GM23338 (cell line): ENCODE measurements at regions not wholly inside any gene's neighbourhood (a gene's known extent, or its start where the extent isn't known, plus 50 kb on each side); places are given as distances from the start of the nearest gene placed in this dataset.

Experiments
- ATAC-seq: fragments of 200-7000 bp; cut with Tn5 transposase; 3 replicates; pipeline ENCODE4 v1.9.1; 2020
- DNase-seq: peaks from one replicate; pipeline ENCODE4 v3.0.0-alpha.2; 2015; ENCODE audit warnings: low spot score
- H2AFZ ChIP-seq: fragments of 200-600 bp; sonication (generic); 2 replicates; pipeline ENCODE4 v1.8.0; 2016; ENCODE audit warnings: antibody characterized with exemption, mild to moderate bottlenecking, moderate library complexity
- H3F3A ChIP-seq: fragments of 200-600 bp; sonication (generic); replicated peaks from 2 replicates; pipeline ENCODE4 v1.8.0; 2017; ENCODE audit warnings: antibody characterized with exemption, mixed run types, low read depth
- H3K27ac ChIP-seq: fragments of 200-600 bp; sonication (generic); 2 replicates; pipeline ENCODE4 v1.6.1; 2016; ENCODE audit warnings: low read depth
- H3K27me3 ChIP-seq: fragments of 200-600 bp; sonication (generic); 2 replicates; pipeline ENCODE4 v1.8.0; 2016; ENCODE audit warnings: mild to moderate bottlenecking, mixed run types, moderate library complexity; ENCODE audit not compliant: insufficient read depth
- H3K36me3 ChIP-seq: fragments of 200-600 bp; sonication (generic); 2 replicates; pipeline ENCODE4 v1.8.0; 2016; ENCODE audit warnings: mild to moderate bottlenecking; ENCODE audit not compliant: insufficient read depth
- H3K4me1 ChIP-seq: fragments of 200-600 bp; sonication (generic); 2 replicates; pipeline ENCODE4 v1.8.0; 2016; ENCODE audit warnings: mild to moderate bottlenecking, moderate library complexity; ENCODE audit not compliant: insufficient read depth
- H3K4me2 ChIP-seq: fragments of 200-600 bp; sonication (generic); 2 replicates; pipeline ENCODE4 v1.7.1; 2017; ENCODE audit warnings: mixed run types
- H3K4me3 ChIP-seq: fragments of 200-600 bp; sonication (generic); 2 replicates; pipeline ENCODE4 v1.6.1; 2016; ENCODE audit warnings: mixed run types
- H3K79me2 ChIP-seq: fragments of 200-600 bp; sonication (generic); replicated peaks from 2 replicates; pipeline ENCODE4 v1.8.0; 2017; ENCODE audit warnings: mild to moderate bottlenecking; ENCODE audit not compliant: insufficient read depth
- H3K9me2 ChIP-seq: fragments of 200-600 bp; sonication (generic); 2 replicates; pipeline ENCODE4 v1.8.0; 2017; ENCODE audit not compliant: insufficient read depth
- H4K20me1 ChIP-seq: fragments of 200-600 bp; sonication (generic); replicated peaks from 2 replicates; pipeline ENCODE4 v1.8.0; 2017; ENCODE audit warnings: mild to moderate bottlenecking; ENCODE audit not compliant: insufficient read depth
- H3K27ac Mint-ChIP-seq: 2 replicates; pipeline ENCODE4 v1.8.0; 2020; ENCODE audit warnings: inconsistent platforms, mild to moderate bottlenecking, moderate library complexity, mixed read lengths
- H3K27me3 Mint-ChIP-seq: 3 replicates; pipeline ENCODE4 v1.8.0; 2022; ENCODE audit warnings: low read depth, mild to moderate bottlenecking, moderate library complexity, mixed read lengths, inconsistent platforms; ENCODE audit not compliant: insufficient read depth, poor library complexity
- H3K36me3 Mint-ChIP-seq: 3 replicates; pipeline ENCODE4 v1.8.0; 2021; ENCODE audit warnings: low read depth, mild to moderate bottlenecking, inconsistent platforms, moderate library complexity, mixed read lengths
- H3K4me1 Mint-ChIP-seq: 3 replicates; pipeline ENCODE4 v1.8.0; 2020; ENCODE audit warnings: mild to moderate bottlenecking, inconsistent platforms, mixed read lengths
- H3K4me3 Mint-ChIP-seq: 3 replicates; pipeline ENCODE4 v1.8.0; 2021; ENCODE audit warnings: moderate library complexity, mild to moderate bottlenecking, inconsistent platforms, mixed read lengths
- H3K9me3 Mint-ChIP-seq: 3 replicates; pipeline ENCODE4 v1.8.0; 2020; ENCODE audit warnings: moderate library complexity, mild to moderate bottlenecking, inconsistent platforms, mixed read lengths
- CREB1 ChIP-seq: fragments of 250-450 bp; sonication (Bioruptor Pico); IDR thresholded peaks from 2 replicates; pipeline ENCODE4 v1.5.0; 2020; ENCODE audit warnings: low read depth, mild to moderate bottlenecking, moderate library complexity
- EZH2 ChIP-seq: fragments of 200-600 bp; sonication (generic); IDR thresholded peaks from one replicate; pipeline ENCODE4 v1.8.0; 2017; ENCODE audit warnings: antibody characterized with exemption, mild to moderate bottlenecking, low read depth; ENCODE audit not compliant: unreplicated experiment
- EZH2phosphoT487 ChIP-seq: fragments of 200-600 bp; sonication (generic); IDR thresholded peaks from one replicate; pipeline ENCODE4 v1.8.1; 2018; ENCODE audit warnings: antibody characterized with exemption; ENCODE audit not compliant: unreplicated experiment
- JUNB ChIP-seq: IDR thresholded peaks from one replicate; pipeline ENCODE4 v1.6.1; 2016; ENCODE audit warnings: antibody characterized with exemption; ENCODE audit not compliant: unreplicated experiment
- NANOG ChIP-seq: IDR thresholded peaks from 2 replicates; pipeline ENCODE4 v1.6.1; 2016; ENCODE audit warnings: antibody characterized with exemption, borderline replicate concordance
- POLR2AphosphoS5 ChIP-seq: IDR thresholded peaks from 2 replicates; pipeline ENCODE4 v1.6.1; 2016; ENCODE audit warnings: antibody characterized with exemption, low read depth
- REST ChIP-seq: IDR thresholded peaks from one replicate; pipeline ENCODE4 v1.6.1; 2018; ENCODE audit warnings: antibody characterized with exemption; ENCODE audit not compliant: unreplicated experiment
- STAT1 ChIP-seq: IDR thresholded peaks from one replicate; pipeline ENCODE4 v1.6.1; 2016; ENCODE audit warnings: antibody characterized with exemption; ENCODE audit not compliant: unreplicated experiment
- ZNF114 ChIP-seq: fragments of 250-450 bp; sonication (Bioruptor Pico); IDR thresholded peaks from 2 replicates; pipeline ENCODE4 v1.5.0; 2020; ENCODE audit warnings: mild to moderate bottlenecking, moderate library complexity
- ZNF331 ChIP-seq: fragments of 250-450 bp; sonication (Bioruptor Pico); IDR thresholded peaks from 2 replicates; pipeline ENCODE4 v1.5.0; 2020; ENCODE audit warnings: low read depth, mild to moderate bottlenecking, moderate library complexity
- ZNF462 ChIP-seq: fragments of 250-450 bp; sonication (Bioruptor Pico); IDR thresholded peaks from 2 replicates; pipeline ENCODE4 v1.5.0; 2020; ENCODE audit warnings: mild to moderate bottlenecking, moderate library complexity
- TF ChIP-seq, protein P1 (sequence below): IDR thresholded peaks from 2 replicates; pipeline ENCODE4 v1.6.1; 2016; ENCODE audit warnings: antibody characterized with exemption
- TF ChIP-seq, protein P2 (sequence below), 2 experiments: fragments of 200-600 bp in 1 of 2; sonication (generic) in 1 of 2; conservative IDR thresholded peaks; 2 replicates each; pipeline versions ENCODE4 v1.5.1 to v1.6.1; 2016 to 2017; ENCODE audit warnings: antibody characterized with exemption in 2 of 2, low read depth in 2 of 2, mild to moderate bottlenecking in 2 of 2, moderate library complexity in 1 of 2

GRCh38 chr10:23540401-23541030 lies 101.6 kb downstream of the OTUD1 start:
- Histone ChIP-seq H3K27me3 (no peaks in the 10 kb centered on the region), H4K20me1 (no peaks in the 10 kb centered on the region), H3K4me2 (no peak overlapping the region), H2AFZ (peak overlapping the region; percentile 61; the same call in 1 of the 2 replicates), H3K27ac (no peak overlapping the region), H3F3A (no peaks in the 10 kb centered on the region), H3K79me2 (no peaks in the 10 kb centered on the region), H3K4me3 (no peak overlapping the region), H3K36me3 (no peaks in the 10 kb centered on the region), H3K9me2 (no peaks in the 10 kb centered on the region), H3K4me1 (peaks cover 7% of the 10 kb centered on the region; the same call in 1 of the 2 replicates)
- TF ChIP-seq, protein P1, sequence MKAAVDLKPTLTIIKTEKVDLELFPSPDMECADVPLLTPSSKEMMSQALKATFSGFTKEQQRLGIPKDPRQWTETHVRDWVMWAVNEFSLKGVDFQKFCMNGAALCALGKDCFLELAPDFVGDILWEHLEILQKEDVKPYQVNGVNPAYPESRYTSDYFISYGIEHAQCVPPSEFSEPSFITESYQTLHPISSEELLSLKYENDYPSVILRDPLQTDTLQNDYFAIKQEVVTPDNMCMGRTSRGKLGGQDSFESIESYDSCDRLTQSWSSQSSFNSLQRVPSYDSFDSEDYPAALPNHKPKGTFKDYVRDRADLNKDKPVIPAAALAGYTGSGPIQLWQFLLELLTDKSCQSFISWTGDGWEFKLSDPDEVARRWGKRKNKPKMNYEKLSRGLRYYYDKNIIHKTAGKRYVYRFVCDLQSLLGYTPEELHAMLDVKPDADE, result no peak
- TF ChIP-seq ZNF114 (CRISPR knock-in tag), result no peak
- no peak for TF ChIP-seq POLR2AphosphoS5
- TF ChIP-seq ZNF462 (CRISPR knock-in tag), result no peak
- TF ChIP-seq CREB1 (CRISPR knock-in tag), result no peak
- TF ChIP-seq ZNF331, result no peak
- no peak for TF ChIP-seq REST
- TF ChIP-seq STAT1, result no peak
- TF ChIP-seq, protein P2, sequence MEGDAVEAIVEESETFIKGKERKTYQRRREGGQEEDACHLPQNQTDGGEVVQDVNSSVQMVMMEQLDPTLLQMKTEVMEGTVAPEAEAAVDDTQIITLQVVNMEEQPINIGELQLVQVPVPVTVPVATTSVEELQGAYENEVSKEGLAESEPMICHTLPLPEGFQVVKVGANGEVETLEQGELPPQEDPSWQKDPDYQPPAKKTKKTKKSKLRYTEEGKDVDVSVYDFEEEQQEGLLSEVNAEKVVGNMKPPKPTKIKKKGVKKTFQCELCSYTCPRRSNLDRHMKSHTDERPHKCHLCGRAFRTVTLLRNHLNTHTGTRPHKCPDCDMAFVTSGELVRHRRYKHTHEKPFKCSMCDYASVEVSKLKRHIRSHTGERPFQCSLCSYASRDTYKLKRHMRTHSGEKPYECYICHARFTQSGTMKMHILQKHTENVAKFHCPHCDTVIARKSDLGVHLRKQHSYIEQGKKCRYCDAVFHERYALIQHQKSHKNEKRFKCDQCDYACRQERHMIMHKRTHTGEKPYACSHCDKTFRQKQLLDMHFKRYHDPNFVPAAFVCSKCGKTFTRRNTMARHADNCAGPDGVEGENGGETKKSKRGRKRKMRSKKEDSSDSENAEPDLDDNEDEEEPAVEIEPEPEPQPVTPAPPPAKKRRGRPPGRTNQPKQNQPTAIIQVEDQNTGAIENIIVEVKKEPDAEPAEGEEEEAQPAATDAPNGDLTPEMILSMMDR (conservative IDR thresholded peaks at IDR 0.05; ENCODE audit: low read depth in 2 of 2), result no peak
- TF ChIP-seq EZH2phosphoT487, result no peak
- TF ChIP-seq EZH2, result no peak
- no peak for TF ChIP-seq NANOG
- TF ChIP-seq JUNB, result no peak
- Mint-ChIP-seq H3K4me3 (no peak overlapping the region), H3K4me1 (peaks cover 4% of the 10 kb centered on the region; the same call in 2 of the 3 replicates), H3K9me3 (no peaks in the 10 kb centered on the region), H3K27ac (no peak overlapping the region), H3K27me3 (no peaks in the 10 kb centered on the region), H3K36me3 (no peaks in the 10 kb centered on the region)
- DNase-seq, result no peak
- ATAC-seq, result no peak
